ENCODE measurements at regions not wholly inside any gene's neighbourhood (a gene's known extent, or its start where the extent isn't known, plus 50 kb on each side); places are given as distances from the start of the nearest gene placed in this dataset.

DNA sequence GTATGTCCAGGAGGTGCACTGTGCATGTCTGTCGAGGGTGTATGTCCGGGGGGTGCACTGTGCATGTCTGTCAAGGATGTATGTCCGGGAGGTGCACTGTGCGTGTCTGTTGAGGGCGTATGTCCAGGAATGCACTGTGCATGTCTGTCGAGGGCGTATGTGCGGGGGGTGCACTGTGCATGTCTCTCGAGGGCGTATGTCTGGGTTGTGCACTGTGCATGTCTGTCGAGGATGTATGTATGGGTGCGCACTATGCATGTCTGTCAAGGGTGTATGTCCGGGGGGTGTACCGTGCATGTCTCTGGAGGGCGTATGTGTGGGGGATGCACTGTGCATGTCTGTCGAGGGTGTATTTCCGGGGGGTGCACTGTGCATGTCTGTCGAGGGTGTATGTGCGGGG is 249.3 kb upstream of the MYT1L start:
- H3K27ac ChIP-seq = no peak overlapping the region
- H3K4me3 ChIP-seq = no peak overlapping the region

- no peak overlapping the region for H3K4me3 ChIP-seq
Measured at GRCh38 chr2:2579814-2580213, 248.7 kb upstream of the MYT1L start.

DNA sequence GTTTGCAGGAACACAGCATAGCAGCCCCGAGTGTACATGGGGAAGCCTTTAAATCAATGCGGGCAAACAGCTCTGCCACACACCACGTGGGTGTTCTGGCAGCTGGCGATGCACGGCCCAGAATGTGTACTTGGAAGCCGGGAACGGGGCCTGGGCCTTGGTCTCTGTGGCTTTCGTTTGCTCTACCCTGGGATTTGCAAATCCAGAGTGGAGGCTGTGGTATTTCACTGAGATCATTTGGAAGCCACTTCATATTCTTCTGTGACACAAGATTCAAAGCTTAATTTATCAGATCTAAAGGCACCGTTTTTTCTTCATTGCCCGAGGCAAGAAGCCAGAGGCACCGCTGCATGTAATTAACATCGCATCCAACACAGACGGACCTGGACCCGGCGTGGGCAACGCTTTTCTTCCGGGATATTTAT is 246.3 kb upstream of the MYT1L start:
- no peak overlapping the region for H3K4me3 ChIP-seq
- H3K27ac ChIP-seq = no peak overlapping the region

More at GRCh38 chr2:2579814-2580213, 248.7 kb upstream of the MYT1L start:
- H3K27ac ChIP-seq = no peak overlapping the region

DNA sequence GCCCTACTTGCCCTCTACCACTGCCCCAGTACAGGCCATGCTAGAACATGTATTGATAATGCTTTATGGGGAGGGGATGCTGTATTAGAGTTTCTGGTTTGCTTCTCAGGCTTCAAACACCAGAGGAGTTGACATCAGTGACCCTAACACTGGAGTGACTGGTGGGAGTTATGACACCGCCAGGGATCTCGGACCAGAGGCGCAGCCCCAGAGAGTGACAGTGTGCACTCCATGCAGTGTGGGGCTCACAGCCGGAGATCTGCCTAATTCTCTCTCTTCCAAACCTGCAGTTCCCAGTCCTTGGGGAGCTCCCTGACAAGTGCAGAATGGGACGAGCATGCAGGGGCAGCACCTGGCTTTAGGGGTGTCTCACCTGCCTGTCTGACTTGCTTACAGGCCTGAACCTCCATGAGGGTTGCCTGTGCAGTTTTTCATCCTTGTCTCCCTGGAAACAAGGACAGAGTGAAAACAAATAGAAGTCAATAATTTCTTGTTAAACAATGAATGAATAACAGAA is 244.9 kb upstream of the MYT1L start:
- no peak overlapping the region for H3K4me3 ChIP-seq
- no peak overlapping the region for H3K27ac ChIP-seq

DNA sequence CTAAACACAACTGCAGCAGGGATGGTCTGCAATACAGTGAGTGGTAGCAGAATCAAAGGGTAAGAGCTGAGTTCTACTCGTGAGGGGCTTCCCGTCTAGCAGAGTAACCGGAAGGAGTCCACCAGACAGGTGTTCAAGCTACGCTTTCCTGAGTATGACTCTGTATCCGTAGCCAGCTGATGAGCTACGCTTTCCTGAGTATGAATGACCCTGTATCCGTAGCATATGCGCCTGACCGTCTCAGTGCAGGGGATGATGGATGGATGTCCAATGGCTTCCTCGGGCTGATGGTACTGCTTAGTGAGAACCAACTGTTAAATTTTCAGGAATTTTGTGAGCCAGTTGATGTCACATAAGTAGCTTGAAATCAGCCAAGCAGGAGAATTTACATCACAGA is 244.1 kb upstream of the MYT1L start:
- Histone ChIP-seq H3K4me3 (no peak overlapping the region), H3K27ac (no peak overlapping the region)

DNA sequence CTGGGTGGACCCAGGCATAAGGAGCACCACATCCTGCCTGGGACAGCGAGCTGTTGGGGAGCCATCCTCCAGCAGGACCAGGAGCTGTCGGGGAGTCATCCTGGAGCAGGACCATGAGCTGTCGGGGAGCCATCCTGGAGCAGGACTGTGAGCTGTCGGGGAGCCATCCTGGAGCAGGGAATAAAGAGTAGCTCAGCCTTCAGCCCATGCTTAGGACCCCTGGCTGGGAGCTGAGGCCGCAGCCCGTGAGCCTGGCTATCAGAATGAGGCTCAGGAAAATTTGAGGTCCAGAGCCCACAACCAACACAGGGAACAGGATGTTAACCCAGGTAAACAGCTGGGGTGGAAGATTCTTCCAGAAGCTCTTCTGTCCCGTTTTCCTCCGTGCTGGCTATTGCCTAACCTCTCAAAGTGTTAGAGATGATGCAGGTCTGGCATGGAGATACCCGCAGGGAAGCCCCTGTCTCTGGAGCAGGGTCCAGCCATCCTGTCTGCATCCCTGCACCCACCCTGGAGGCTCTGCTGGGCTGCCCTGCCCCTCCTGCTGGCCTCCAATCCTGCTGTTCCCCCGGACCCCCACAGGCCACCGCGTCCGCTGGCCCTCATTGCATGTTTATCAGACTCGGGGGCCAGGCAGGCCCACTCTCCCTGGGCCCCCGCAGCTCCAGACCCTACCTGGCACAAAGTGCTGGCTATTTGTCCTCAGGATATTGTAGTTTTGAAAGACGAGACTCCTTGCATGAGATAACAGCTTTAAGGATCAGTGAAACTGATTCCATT is 243.5 kb upstream of the MYT1L start:
- no peak overlapping the region for H3K4me3 ChIP-seq
- no peak overlapping the region for H3K27ac ChIP-seq

GRCh38 chr2:2573658-2574293 is 242.7 kb upstream of the MYT1L start:
- no peak overlapping the region for H3K4me3 ChIP-seq
- H3K27ac ChIP-seq = no peak overlapping the region

DNA sequence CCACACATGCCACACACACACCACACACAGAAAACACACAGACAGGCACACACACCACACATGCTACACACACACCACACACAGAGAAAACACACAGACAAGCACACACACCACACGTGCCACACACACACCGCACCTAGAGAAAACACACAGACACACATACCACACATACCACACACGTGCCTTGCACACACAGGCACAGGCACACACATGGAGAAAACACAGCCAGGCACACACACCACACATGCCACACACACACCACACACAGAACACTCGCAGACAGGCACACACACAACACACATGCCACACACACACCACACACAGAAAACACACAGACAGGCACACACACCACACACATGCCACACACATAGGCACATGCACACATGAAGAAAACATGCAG is 242.1 kb upstream of the MYT1L start:
- H3K4me3 ChIP-seq = no peak overlapping the region
- no peak overlapping the region for H3K27ac ChIP-seq

DNA sequence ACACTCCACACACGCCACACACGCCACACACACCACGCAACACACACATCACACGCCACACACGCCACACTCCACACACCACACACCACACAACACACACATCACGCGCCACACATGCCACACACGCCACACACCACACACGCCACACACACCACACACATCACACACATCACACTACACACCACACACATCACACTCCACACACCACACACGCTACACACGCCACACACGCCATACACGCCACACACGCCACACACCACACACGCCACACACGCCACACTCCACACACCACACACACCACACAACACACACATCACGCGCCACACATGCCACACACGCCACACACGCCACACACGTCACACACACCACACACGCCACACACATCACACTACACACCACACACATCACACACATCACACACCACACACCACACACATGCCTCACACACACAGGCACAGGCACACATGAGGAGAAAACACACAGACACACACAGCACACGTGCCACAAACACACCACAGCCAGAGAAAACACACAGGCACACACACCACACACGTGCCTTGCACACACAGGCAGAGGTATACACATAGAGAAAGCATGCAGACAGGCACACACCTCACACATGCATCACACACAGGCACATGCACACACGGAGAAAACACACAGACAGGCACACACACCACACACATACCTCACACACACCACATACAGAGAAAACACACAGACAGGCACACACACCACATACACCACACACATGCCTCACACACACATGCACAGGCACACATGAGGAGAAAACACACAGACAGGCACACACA is 241.5 kb upstream of the MYT1L start:
- no peak overlapping the region for H3K4me3 ChIP-seq

GRCh38 chr2:2571301-2572150 is 240.5 kb upstream of the MYT1L start:
- Histone ChIP-seq H3K4me3 (no peak overlapping the region), H3K27ac (no peak overlapping the region)

More for the DNA sequence above, 241.5 kb upstream of the MYT1L start:
- no peak overlapping the region for H3K27ac ChIP-seq

GRCh38 chr2:2570871-2571270 is 239.8 kb upstream of the MYT1L start:
- H3K27ac ChIP-seq = no peak overlapping the region
- no peak overlapping the region for H3K4me3 ChIP-seq

GRCh38 chr2:2570360-2570759 is 239.3 kb upstream of the MYT1L start:
- H3K4me3 ChIP-seq = no peak overlapping the region

GRCh38 chr2:2569836-2570235 is 238.8 kb upstream of the MYT1L start:
- H3K4me3 ChIP-seq = no peak overlapping the region
- no peak overlapping the region for H3K27ac ChIP-seq

More at GRCh38 chr2:2570360-2570759, 239.3 kb upstream of the MYT1L start:
- no peak overlapping the region for H3K27ac ChIP-seq

GRCh38 chr2:2569306-2569705 is 238.2 kb upstream of the MYT1L start:
- H3K27ac ChIP-seq = no peak overlapping the region
- no peak overlapping the region for H3K4me3 ChIP-seq

DNA sequence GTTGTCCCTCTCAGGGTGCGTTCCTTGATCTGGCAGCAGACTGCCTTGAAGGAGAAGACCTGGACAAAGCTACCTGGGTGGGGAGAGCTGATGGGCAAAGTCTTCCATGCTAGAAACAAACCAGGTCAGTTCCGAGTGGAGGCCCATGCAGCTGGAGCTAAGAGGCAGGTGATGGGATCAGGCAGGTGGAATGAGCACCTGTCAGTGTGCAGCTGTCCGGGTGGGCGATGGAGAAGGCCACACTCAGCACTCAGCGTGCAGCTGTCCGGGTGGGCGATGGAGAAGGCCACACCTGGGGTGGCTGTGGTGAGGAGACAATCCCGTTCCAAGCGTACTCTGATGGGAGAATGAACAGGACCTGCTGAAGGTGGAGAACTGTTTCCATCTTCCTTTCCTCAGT is 237.3 kb upstream of the MYT1L start:
- Histone ChIP-seq H3K4me3 (no peak overlapping the region), H3K27ac (no peak overlapping the region)

- H3K27ac ChIP-seq = no peak overlapping the region
Measured at GRCh38 chr2:2567776-2568175, 236.7 kb upstream of the MYT1L start.

GRCh38 chr2:2566396-2567323 is 235.6 kb upstream of the MYT1L start:
- H3K4me3 ChIP-seq = no peak overlapping the region

More at GRCh38 chr2:2567776-2568175, 236.7 kb upstream of the MYT1L start:
- H3K4me3 ChIP-seq = no peak overlapping the region

DNA sequence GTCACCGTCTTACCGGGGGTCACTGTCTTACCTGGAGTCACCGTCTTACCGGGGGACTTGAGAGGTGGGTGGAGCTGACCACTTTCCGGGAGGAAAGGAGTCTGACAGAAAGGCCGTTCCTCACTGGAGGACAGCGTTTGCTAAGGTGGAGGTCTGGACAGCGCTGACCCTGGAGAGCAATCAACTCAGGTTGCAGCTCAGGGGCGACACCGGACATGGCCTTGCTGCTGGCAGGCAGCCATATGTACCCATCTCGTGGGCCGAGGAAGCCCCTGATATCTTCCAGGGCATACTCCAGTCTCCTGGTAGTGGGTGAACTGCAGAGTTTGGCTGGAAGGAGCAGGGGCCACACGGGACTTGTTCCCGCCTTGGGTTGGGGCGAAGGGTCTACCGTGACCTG is 234.6 kb upstream of the MYT1L start:
- Histone ChIP-seq H3K4me3 (no peak overlapping the region), H3K27ac (no peak overlapping the region)

More at GRCh38 chr2:2566396-2567323, 235.6 kb upstream of the MYT1L start:
- H3K27ac ChIP-seq = no peak overlapping the region

Measured in skin epidermis (tissue), 12 donors.